ES-I3 (cell line): ENCODE measurements at regions not wholly inside any gene's neighbourhood (a gene's known extent, or its start where the extent isn't known, plus 50 kb on each side); places are given as distances from the start of the nearest gene placed in this dataset.

ENCODE experiments used
- H3K36me3 ChIP-seq: 2 replicates; pipeline ENCODE4 v1.6.1; 2013; ENCODE audit warnings: mild to moderate bottlenecking, low read length, control low read depth, moderate library complexity; ENCODE audit not compliant: insufficient read depth
- H3K4me1 ChIP-seq: 2 replicates; pipeline ENCODE4 v1.6.1; 2013; ENCODE audit warnings: mild to moderate bottlenecking, control low read depth, low read length; ENCODE audit not compliant: insufficient read depth
- H3K9ac ChIP-seq: 2 replicates; pipeline ENCODE4 v1.6.1; 2013; ENCODE audit warnings: low read depth, mild to moderate bottlenecking, low read length, moderate library complexity
- H3K9me3 ChIP-seq: 2 replicates; pipeline ENCODE4 v1.6.1; 2013; ENCODE audit warnings: mild to moderate bottlenecking, low read length, moderate library complexity; ENCODE audit not compliant: control insufficient read depth, insufficient read depth

GRCh38 chr5:20562544-20562943 lies 574.5 kb upstream of the CDH18 start:
- Histone ChIP-seq H3K9ac (no peak overlapping the region), H3K4me1 (no peaks in the 10 kb centered on the region), H3K9me3 (no peaks in the 10 kb centered on the region), H3K36me3 (no peaks in the 10 kb centered on the region)

GRCh38 chr5:20559845-20560244 lies 571.8 kb upstream of the CDH18 start:
- Histone ChIP-seq H3K9ac (no peak overlapping the region), H3K9me3 (no peaks in the 10 kb centered on the region), H3K4me1 (peaks cover 6% of the 10 kb centered on the region; the same call in 1 of the 2 replicates), H3K36me3 (no peaks in the 10 kb centered on the region)

- no peak overlapping the region for H3K9ac ChIP-seq
- H3K9me3 ChIP-seq, result no peaks in the 10 kb centered on the region
- no peaks in the 10 kb centered on the region for H3K36me3 ChIP-seq
- H3K4me1 ChIP-seq, result peaks cover 6% of the 10 kb centered on the region; the same call in 1 of the 2 replicates
These were observed 568.2 kb upstream of the CDH18 start for GRCh38 chr5:20556115-20556763.

GRCh38 chr5:20555034-20555433 lies 567.0 kb upstream of the CDH18 start:
- Histone ChIP-seq H3K9me3 (no peaks in the 10 kb centered on the region), H3K9ac (no peak overlapping the region), H3K36me3 (no peaks in the 10 kb centered on the region), H3K4me1 (peaks cover 6% of the 10 kb centered on the region; the same call in 1 of the 2 replicates)

GRCh38 chr5:20554001-20554400 lies 566.0 kb upstream of the CDH18 start:
- no peak overlapping the region for H3K9ac ChIP-seq
- H3K9me3 ChIP-seq, result no peaks in the 10 kb centered on the region
- H3K36me3 ChIP-seq, result no peaks in the 10 kb centered on the region
- peaks cover 6% of the 10 kb centered on the region; the same call in 1 of the 2 replicates for H3K4me1 ChIP-seq

GRCh38 chr5:20537911-20538703 lies 550.1 kb upstream of the CDH18 start:
- no peaks in the 10 kb centered on the region for H3K36me3 ChIP-seq
- H3K4me1 ChIP-seq, result no peaks in the 10 kb centered on the region

GRCh38 chr5:20536813-20537212 lies 548.8 kb upstream of the CDH18 start:
- no peaks in the 10 kb centered on the region for H3K4me1 ChIP-seq
- H3K9me3 ChIP-seq, result no peaks in the 10 kb centered on the region
- H3K36me3 ChIP-seq, result no peaks in the 10 kb centered on the region
- no peak overlapping the region for H3K9ac ChIP-seq

More at GRCh38 chr5:20537911-20538703, 550.1 kb upstream of the CDH18 start:
- H3K9ac ChIP-seq, result no peak overlapping the region
- no peaks in the 10 kb centered on the region for H3K9me3 ChIP-seq

- no peak overlapping the region for H3K9ac ChIP-seq
- no peaks in the 10 kb centered on the region for H3K4me1 ChIP-seq
- H3K36me3 ChIP-seq, result no peaks in the 10 kb centered on the region
- no peaks in the 10 kb centered on the region for H3K9me3 ChIP-seq
These were observed 548.3 kb upstream of the CDH18 start for GRCh38 chr5:20536341-20536740.

- H3K4me1 ChIP-seq, result no peaks in the 10 kb centered on the region
- no peak overlapping the region for H3K9ac ChIP-seq
- no peaks in the 10 kb centered on the region for H3K36me3 ChIP-seq
- no peaks in the 10 kb centered on the region for H3K9me3 ChIP-seq
These were observed 540.5 kb upstream of the CDH18 start for GRCh38 chr5:20528471-20528870.

GRCh38 chr5:20524991-20525529 lies 537.1 kb upstream of the CDH18 start:
- Histone ChIP-seq H3K9ac (no peak overlapping the region), H3K36me3 (no peaks in the 10 kb centered on the region), H3K4me1 (0 out of 2 replicates have a peak, but pooled peaks cover 3% of the 10 kb centered on the region), H3K9me3 (no peaks in the 10 kb centered on the region)

- Histone ChIP-seq H3K9ac (no peak overlapping the region), H3K36me3 (no peaks in the 10 kb centered on the region), H3K4me1 (0 out of 2 replicates have a peak, but pooled peaks cover 3% of the 10 kb centered on the region), H3K9me3 (no peaks in the 10 kb centered on the region)
These were observed 535.0 kb upstream of the CDH18 start for GRCh38 chr5:20522905-20523482.

GRCh38 chr5:20515606-20516005 lies 527.6 kb upstream of the CDH18 start:
- no peak overlapping the region for H3K9ac ChIP-seq
- H3K36me3 ChIP-seq, result no peaks in the 10 kb centered on the region
- no peaks in the 10 kb centered on the region for H3K9me3 ChIP-seq
- H3K4me1 ChIP-seq, result no peaks in the 10 kb centered on the region

- Histone ChIP-seq H3K9ac (no peak overlapping the region), H3K9me3 (no peaks in the 10 kb centered on the region), H3K4me1 (no peaks in the 10 kb centered on the region), H3K36me3 (no peaks in the 10 kb centered on the region)
These were observed 526.1 kb upstream of the CDH18 start for GRCh38 chr5:20514145-20514544.

GRCh38 chr5:20500546-20500945 lies 512.5 kb upstream of the CDH18 start:
- no peaks in the 10 kb centered on the region for H3K4me1 ChIP-seq
- H3K9ac ChIP-seq, result no peak overlapping the region
- no peaks in the 10 kb centered on the region for H3K9me3 ChIP-seq
- no peaks in the 10 kb centered on the region for H3K36me3 ChIP-seq
